Activated CD4-positive, alpha-beta T cell treated with anti-CD3 and anti-CD28 coated beads, Interleukin-2, amount 50 U/mL, for 1 hour (primary cell): ENCODE measurements at regions not wholly inside any gene's neighbourhood (a gene's known extent, or its start where the extent isn't known, plus 50 kb on each side); places are given as distances from the start of the nearest gene placed in this dataset.

Source experiments
- DNase-seq: peaks from one replicate; pipeline ENCODE4 v3.0.0-alpha.2; 2020

- no peak for DNase-seq
Measured at GRCh38 chr22:27662359-27663301, 138.9 kb downstream of the MN1 start.

GRCh38 chr22:27663812-27664211 lies 137.7 kb downstream of the MN1 start:
- DNase-seq = no peak

- DNase-seq = no peak
Measured at GRCh38 chr22:27666272-27666997, 135.1 kb downstream of the MN1 start.

GRCh38 chr22:27667121-27667843 lies 134.3 kb downstream of the MN1 start:
- DNase-seq = no peak

GRCh38 chr22:27668828-27669797 lies 132.4 kb downstream of the MN1 start:
- DNase-seq = no peak

- DNase-seq = no peak
Measured at GRCh38 chr22:27669798-27670599, 131.6 kb downstream of the MN1 start.

GRCh38 chr22:27670701-27671412 lies 130.7 kb downstream of the MN1 start:
- DNase-seq = no peak

- no peak for DNase-seq
Measured at GRCh38 chr22:27671413-27671935, 130.1 kb downstream of the MN1 start.

GRCh38 chr22:27672721-27673418 lies 128.7 kb downstream of the MN1 start:
- DNase-seq = no peak

GRCh38 chr22:27673839-27674238 lies 127.7 kb downstream of the MN1 start:
- DNase-seq = no peak

GRCh38 chr22:27674261-27674923 lies 127.2 kb downstream of the MN1 start:
- DNase-seq = no peak

GRCh38 chr22:27676545-27677213 lies 124.9 kb downstream of the MN1 start:
- no peak for DNase-seq

GRCh38 chr22:27677905-27678458 lies 123.6 kb downstream of the MN1 start:
- no peak for DNase-seq

GRCh38 chr22:27679176-27679575 lies 122.4 kb downstream of the MN1 start:
- no peak for DNase-seq

- DNase-seq = no peak
Measured at GRCh38 chr22:27679693-27680488, 121.7 kb downstream of the MN1 start.

GRCh38 chr22:27680636-27681035 lies 120.9 kb downstream of the MN1 start:
- DNase-seq = no peak

- DNase-seq = no peak
Measured at GRCh38 chr22:27681037-27681436, 120.5 kb downstream of the MN1 start.
